Right lobe of liver (tissue), 6 donors: ENCODE measurements at regions not wholly inside any gene's neighbourhood (a gene's known extent, or its start where the extent isn't known, plus 50 kb on each side); places are given as distances from the start of the nearest gene placed in this dataset.

ENCODE experiments used
- ATAC-seq, 4 donors: fragments of 200-7000 bp; cut with Tn5 transposase; one replicate each; pipeline ENCODE4 v1.9.1; 2020; ENCODE audit warnings: mild to moderate bottlenecking in 4 of 4, moderate library complexity in 4 of 4
- DNase-seq, 3 donors: peaks; one replicate each; pipeline ENCODE4 v3.0.0-alpha.2; 2020
- H3K27ac ChIP-seq, 3 donors: fragments of 200-600 bp; one replicate each; pipeline ENCODE4 v1.8.0; 2022
- H3K27me3 ChIP-seq, 2 donors: fragments of 200-600 bp; one replicate each; pipeline ENCODE4 v1.8.0; 2022
- H3K36me3 ChIP-seq, 4 donors: fragments of 200-600 bp; sonication (generic) in 1 of 4; one replicate each; pipeline versions ENCODE4 v1.5.1 to v1.8.0; 2017 to 2022; ENCODE audit warnings: control low read depth in 1 of 4
- H3K4me1 ChIP-seq, 4 donors: fragments of 200-600 bp; sonication (generic) in 1 of 4; one replicate each; pipeline versions ENCODE4 v1.5.1 to v1.8.0; 2017 to 2022; ENCODE audit warnings: control low read depth in 1 of 4
- H3K4me3 ChIP-seq, 3 donors: fragments of 200-600 bp; one replicate each; pipeline ENCODE4 v1.8.0; 2022
- H3K9me3 ChIP-seq, 4 donors: fragments of 200-600 bp; sonication (generic) in 1 of 4; one replicate each; pipeline versions ENCODE4 v1.5.1 to v1.8.0; 2017 to 2022; ENCODE audit warnings: control low read depth in 1 of 4
- CTCF ChIP-seq, 4 donors: fragments of 200-600 bp in 3 of 4; fragments of 450-650 bp in 1 of 4; IDR thresholded peaks; one replicate each; pipeline versions ENCODE4 v1.5.1 to v1.8.0; 2016 to 2022; ENCODE audit warnings: antibody characterized with exemption in 4 of 4, mild to moderate bottlenecking in 2 of 4
- POLR2A ChIP-seq: fragments of 450-650 bp; IDR thresholded peaks from one replicate; pipeline ENCODE4 v1.6.1; 2017; ENCODE audit warnings: antibody characterized with exemption, mild to moderate bottlenecking
- WGBS: methylation state at CpG from one replicate; pipeline ENCODE4 v1.1.6; 2018; ENCODE audit warnings: low coverage, low lambda C conversion rate; ENCODE audit not compliant: insufficient coverage; ENCODE audit errors: missing lambda C conversion rate; 5-methylcytosine and 5-hydroxymethylcytosine counted together
- intact Hi-C, 2 donors: fragments of 100-400 bp; cut with DNase I; formaldehyde crosslinking; loops; one replicate each; pipeline versions ENCODE4 v1.11.2 to v1.14.1; 2022
- donor health status: DM: no; HTN: yes; CAD: no.
- donor health status: DM: no; HTN: no; CAD: no.
- donor health status: DM: no; HTN: no; CAD: no.
- donor health status: DM: no; HTN: yes; CAD: no.
- donor health status: DM: no; HTN: yes; CAD: no.

GRCh38 chr5:28512648-28513047, 1474.3 kb upstream of the CDH9 start:
- TF ChIP-seq POLR2A: no peak
- TF ChIP-seq CTCF (IDR thresholded peaks at IDR 0.05): no peak
- intact Hi-C loops: no loop called here
- Histone ChIP-seq H3K4me3 (no peak overlapping the region), H3K9me3 (no peaks in the 10 kb centered on the region), H3K27ac (no peak overlapping the region), H3K4me1 (no peaks in the 10 kb centered on the region), H3K36me3 (no peaks in the 10 kb centered on the region), H3K27me3 (no peaks in the 10 kb centered on the region)
- WGBS: 37% methylated on average over 4 of the region's 4 CpGs
- ATAC-seq (no peak), DNase-seq (no peak)

- no peak for DNase-seq
- no peak for ATAC-seq
- Histone ChIP-seq H3K4me1 (no peaks in the 10 kb centered on the region), H3K27ac (no peak overlapping the region), H3K27me3 (no peaks in the 10 kb centered on the region), H3K36me3 (no peaks in the 10 kb centered on the region), H3K9me3 (no peaks in the 10 kb centered on the region), H3K4me3 (no peak overlapping the region)
- TF ChIP-seq CTCF (IDR thresholded peaks at IDR 0.05): no peak
- WGBS: 45% methylated on average over 1 of the region's 1 CpG
- intact Hi-C loops: no loop called here
These were observed 1466.7 kb upstream of the CDH9 start for GRCh38 chr5:28505121-28505520.

- H3K4me3 ChIP-seq: no peak overlapping the region
- TF ChIP-seq POLR2A: no peak
- no peak for TF ChIP-seq CTCF (IDR thresholded peaks at IDR 0.05)
- intact Hi-C loops: no loop called here
- no peak overlapping the region for H3K27ac ChIP-seq
- WGBS: 53% methylated on average over 2 of the region's 2 CpGs
- ATAC-seq: no peak
- no peaks in the 10 kb centered on the region for H3K27me3 ChIP-seq
- H3K36me3 ChIP-seq: no peaks in the 10 kb centered on the region
- DNase-seq: no peak
- no peaks in the 10 kb centered on the region for H3K9me3 ChIP-seq
- no peaks in the 10 kb centered on the region for H3K4me1 ChIP-seq
These were observed 1462.1 kb upstream of the CDH9 start for GRCh38 chr5:28500511-28500910.

- no peak overlapping the region for H3K4me3 ChIP-seq
- H3K27me3 ChIP-seq: no peaks in the 10 kb centered on the region
- H3K36me3 ChIP-seq: no peaks in the 10 kb centered on the region
- no peaks in the 10 kb centered on the region for H3K9me3 ChIP-seq
- intact Hi-C loops: no loop called here
- ATAC-seq (no peak), DNase-seq (no peak)
- H3K4me1 ChIP-seq: no peaks in the 10 kb centered on the region
- no peak for TF ChIP-seq POLR2A
- no peak overlapping the region for H3K27ac ChIP-seq
These were observed 1461.4 kb upstream of the CDH9 start for GRCh38 chr5:28499766-28500290.

GRCh38 chr5:28495876-28496275, 1457.5 kb upstream of the CDH9 start:
- H3K27ac ChIP-seq: no peak overlapping the region
- DNase-seq (no peak), ATAC-seq (no peak)
- no peaks in the 10 kb centered on the region for H3K36me3 ChIP-seq
- TF ChIP-seq CTCF (IDR thresholded peaks at IDR 0.05) (no peak), POLR2A (no peak)
- H3K4me3 ChIP-seq: no peak overlapping the region
- no peaks in the 10 kb centered on the region for H3K9me3 ChIP-seq
- intact Hi-C loops: no loop called here
- no peaks in the 10 kb centered on the region for H3K27me3 ChIP-seq
- H3K4me1 ChIP-seq: no peaks in the 10 kb centered on the region
- 37% methylated on average over 3 of the region's 3 CpGs for WGBS
